DMS 273 treated with DMSO at 0.1 percent for 48 hours (cell line): ENCODE measurements at regions not wholly inside any gene's neighbourhood (a gene's known extent, or its start where the extent isn't known, plus 50 kb on each side); places are given as distances from the start of the nearest gene placed in this dataset.
"Not testable (repeated sequence)": the region's sequence is repeated elsewhere in the genome, so short reads cannot be mapped to it uniquely, and the experiment has no call there.

ENCODE experiments used
- DNase-seq: peaks from one replicate; lab custom pipeline; 2025; lab: John Stamatoyannopoulos, UW

- no peak for DNase-seq
Measured at GRCh38 chr7:41425926-41426325, 277.0 kb downstream of the INHBA start.

DNA sequence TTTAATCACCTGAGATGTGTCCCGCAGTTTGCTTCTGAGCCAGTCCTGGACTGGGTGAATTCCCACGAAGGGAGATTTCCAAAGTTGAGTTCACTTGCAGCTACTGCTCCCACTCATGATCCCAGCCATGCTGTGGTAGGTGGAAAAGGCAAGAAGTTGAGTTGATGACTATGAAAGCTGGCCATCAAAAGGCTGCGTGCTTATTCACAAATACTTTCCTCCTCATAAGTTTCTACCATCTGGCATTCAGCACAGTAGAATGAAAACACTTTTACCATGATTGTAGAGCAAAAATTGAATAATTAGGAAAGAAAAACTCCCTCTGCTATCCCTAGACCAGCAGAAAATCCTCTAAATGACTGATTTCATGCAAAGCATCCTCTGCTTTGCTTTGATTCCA is 281.8 kb downstream of the INHBA start:
- DNase-seq: no peak

- DNase-seq: no peak
Measured at GRCh38 chr7:41420421-41420820, 282.5 kb downstream of the INHBA start.

DNA sequence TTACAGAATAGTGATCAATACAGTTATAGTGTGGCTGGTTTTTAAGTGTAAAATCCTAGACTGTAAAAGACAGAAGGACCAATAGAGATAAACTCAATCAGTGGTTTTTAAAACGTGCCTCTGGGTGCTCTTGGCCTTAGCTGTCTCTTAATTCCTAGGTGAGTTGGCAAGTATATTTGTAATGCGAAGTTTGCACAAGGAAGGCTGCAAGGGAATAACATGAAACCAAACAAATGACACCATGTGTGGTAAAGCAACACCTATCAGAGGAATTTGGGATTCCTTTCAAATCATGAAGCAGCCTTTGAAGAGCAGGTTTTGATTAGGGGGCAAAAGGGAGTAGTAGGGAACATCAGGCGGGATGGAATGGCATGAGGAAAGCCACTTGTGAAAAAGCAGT is 284.6 kb downstream of the INHBA start:
- no peak for DNase-seq

GRCh38 chr7:41416208-41416595 is 286.7 kb downstream of the INHBA start:
- no peak for DNase-seq

DNA sequence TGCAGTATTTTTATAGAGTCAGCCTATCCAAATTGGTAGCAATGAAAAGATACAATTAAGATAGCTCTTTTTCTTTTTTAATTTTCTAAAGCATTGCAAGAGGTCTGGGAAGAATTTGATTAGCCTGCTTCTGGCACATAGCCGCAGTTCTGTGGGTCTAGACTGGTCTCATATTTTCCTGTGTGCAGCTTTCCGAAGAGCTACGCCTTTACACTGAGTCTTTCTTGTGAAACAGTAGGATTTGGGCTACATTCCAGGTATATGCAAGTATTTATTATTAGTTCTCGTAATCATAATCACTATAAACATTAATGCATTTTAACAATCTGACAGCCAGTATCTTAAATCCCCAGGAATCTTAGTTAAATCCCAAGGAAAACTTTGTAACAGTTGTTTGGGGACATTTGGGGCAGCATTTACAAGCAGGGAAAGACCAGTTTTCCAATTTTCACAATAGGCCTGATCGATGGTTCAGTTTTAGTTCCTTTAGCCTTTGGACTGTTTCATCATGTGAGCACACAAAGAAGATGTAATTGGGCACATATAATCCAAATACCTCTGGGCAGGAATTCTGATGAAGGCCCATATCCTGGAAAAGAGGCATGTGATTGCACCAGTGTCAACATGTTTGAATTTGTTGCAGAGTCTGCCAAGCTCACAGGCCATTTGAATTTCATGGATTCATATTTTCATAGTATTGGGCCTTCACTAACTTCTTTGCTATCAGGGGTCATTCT is 287.3 kb downstream of the INHBA start:
- DNase-seq: no peak

- DNase-seq: no peak
Measured at GRCh38 chr7:41415051-41415450, 287.8 kb downstream of the INHBA start.

DNA sequence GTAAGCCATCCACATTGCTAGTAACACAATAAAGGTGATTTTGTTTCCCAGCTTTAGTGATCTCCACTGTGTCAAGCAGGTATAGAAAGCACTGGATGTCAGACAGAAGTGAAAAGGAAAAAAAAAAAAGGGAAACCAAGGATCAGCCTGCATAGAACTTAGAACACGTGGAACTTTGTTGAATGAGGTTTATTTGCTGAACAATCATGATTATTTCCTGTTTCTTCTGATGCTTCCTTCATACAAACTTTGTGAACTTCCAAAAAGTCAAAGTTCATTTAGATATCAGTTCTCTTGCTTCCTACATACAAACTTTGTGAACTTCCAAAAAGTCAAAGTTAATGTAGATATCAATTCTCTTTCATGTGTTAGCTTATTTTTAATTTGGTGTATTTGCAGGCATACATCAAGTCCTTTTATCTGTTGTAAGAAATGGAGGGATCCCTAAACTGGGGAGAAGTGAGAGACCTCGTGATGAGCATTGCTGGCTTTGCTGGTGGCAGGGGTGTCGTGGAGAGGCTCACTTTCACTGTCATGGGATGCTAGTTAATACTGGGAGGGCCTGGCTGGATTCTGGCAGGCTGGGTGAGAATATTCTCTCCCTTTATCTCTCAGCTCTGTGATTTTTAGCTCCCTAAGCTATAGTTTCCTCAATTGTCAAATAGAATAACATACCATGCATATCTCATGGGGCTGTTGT is 298.4 kb downstream of the INHBA start:
- DNase-seq: no peak

DNA sequence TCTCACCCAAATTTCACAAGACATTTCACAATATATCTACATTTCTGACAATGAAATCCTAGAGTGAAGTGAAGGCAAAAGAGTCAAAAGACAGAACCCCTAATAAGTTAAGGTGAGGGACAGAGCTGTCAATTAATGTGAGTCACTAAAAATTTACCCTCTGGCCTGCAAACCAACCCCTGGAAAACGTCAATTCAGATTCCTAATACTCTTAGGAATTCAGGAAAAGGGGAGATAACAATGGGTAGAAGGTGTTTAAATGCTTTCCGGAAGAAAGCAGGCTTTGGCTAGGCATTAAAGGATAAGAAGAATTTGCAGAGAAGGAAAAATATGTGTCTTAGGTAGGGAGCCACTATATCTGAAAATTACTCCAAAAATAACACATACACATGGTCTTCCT is 299.6 kb downstream of the INHBA start:
- DNase-seq: no peak

DNA sequence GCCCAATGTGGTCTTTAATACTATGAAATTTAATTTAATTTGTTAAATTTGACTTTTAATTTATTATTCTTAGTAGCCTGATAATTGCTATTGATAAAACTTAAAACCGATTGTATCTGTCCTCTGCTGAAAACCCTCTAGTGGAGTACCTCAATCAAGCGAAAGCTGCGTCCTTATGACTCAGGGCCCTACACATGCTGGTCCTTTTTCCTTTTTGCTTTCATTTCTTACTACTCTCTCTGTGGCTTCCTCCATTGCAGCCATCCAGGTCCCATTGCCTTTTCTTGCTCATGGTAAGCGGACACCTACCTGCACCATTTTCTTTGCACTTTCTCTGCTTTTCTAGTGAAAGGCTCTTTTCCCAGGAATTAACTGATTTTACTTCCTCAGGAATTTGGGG is 301.1 kb downstream of the INHBA start:
- no peak for DNase-seq

DNA sequence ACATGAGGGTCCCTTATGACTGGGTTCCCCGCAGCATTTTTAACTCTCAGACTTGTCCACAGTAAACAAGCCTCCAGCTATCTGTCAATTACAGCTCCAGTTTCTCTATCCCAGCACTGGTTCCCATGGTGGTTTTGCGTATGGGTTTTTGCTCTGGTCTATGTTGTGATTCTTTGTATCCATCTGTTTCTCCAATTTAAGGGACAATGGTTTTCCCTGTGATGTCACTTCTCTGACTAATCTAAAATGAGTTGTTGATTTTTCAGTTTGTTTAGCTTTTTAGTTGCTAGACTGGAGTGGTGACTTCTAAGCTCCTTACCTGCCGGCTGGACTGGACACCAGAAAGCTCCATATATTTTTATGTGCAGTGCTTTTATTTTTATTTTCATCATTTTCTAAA is 303.7 kb downstream of the INHBA start:
- DNase-seq: no peak

- DNase-seq: no peak
Measured at GRCh38 chr7:41391818-41392217, 311.1 kb downstream of the INHBA start.

- not testable (repeated sequence) for DNase-seq
Measured at GRCh38 chr7:41388933-41389332, 314.0 kb downstream of the INHBA start.

DNA sequence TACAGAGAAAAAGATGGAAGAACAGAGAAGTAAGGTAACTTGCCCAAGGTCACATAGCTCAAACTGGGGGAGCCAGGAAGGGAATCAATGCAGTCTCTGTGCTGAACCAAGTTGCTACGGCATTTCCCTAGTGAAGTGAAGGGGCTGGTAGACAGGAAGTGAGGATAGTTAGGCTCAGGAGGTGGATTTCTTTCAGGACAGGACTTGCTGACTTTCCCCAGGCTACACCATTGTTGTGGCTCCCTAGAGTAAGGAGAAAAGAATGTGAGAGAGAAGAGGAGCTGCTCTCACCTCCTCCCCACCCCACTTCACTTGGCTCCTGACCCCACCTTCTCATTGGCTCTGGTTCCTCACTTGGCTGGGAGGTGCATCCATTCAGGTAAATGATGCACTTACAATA is 316.9 kb downstream of the INHBA start:
- no peak for DNase-seq

GRCh38 chr7:41384418-41384817 is 318.5 kb downstream of the INHBA start:
- no peak for DNase-seq

DNA sequence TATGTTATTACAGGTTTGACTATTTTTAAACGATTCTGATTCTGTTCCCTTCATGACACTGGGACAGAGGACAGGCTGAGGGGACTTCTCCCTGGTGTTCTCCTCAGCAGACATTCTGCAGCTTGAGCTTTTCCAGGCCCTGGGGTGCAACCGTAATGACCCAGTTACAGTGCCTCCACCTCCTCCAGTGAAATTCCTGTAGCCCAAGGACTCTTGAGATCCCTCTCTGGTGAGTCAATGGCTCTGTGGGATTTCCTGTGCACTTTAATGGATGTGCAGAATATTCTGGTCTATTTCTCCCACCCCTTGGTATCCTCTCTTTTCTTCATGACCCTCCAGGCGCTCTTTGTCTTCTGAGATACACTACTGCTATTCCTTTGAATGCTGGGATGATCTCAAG is 319.3 kb downstream of the INHBA start:
- no peak for DNase-seq

DNA sequence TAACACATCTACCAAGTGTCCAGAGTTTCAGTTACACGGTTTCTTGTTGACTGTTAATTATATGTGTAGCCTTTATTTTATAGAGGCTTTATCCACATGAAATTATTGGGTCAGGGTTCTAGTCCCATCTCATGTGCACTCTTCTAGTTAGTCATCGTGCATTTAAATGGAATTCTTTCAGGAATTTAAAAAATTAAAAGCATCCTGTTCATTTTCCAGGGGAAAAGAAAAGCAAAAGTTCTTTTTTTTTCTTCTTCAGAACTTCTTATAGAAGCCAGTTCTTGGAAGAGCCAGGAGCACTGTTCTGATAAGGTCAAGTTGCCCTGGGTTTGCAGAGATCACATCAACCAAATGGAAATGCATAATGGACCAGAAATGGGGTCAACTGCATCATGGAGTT is 324.7 kb downstream of the INHBA start:
- DNase-seq: no peak

- no peak for DNase-seq
Measured at GRCh38 chr7:41375582-41375981, 327.3 kb downstream of the INHBA start.

DNA sequence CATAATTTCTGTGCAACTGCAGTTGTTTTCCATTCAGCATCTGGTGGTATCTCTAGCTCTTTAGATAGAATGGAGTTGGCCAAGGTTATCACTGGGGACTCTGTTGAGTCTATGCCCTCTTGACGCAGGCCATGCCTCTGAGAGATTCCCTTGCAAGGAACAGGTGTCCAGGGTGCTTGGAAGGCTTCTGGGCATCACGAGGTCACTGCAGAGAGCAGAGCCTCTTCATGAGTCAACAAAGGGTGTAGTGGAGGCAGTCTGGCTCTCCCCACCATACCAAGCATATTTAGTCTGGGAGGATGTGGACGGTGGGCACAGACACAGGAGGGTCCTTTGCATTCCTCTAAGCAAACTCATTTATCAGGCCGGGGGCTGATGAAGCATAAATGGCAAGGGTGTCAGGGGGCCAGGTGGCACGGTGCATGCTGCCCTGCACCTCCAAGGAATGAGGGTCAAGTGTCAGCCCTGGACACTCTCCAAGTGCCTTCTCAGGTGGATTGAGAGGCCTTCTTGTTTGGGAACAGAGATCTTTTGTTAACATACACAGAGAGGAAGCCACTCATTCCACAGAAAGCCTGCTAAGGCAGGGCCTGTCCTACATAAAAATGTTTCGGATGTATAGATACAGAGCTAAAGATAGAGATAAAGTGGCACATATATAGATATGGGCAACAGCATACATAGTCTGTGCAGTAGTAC is 328.6 kb downstream of the INHBA start:
- DNase-seq: no peak

- no peak for DNase-seq
Measured at GRCh38 chr7:41367967-41368882, 334.7 kb downstream of the INHBA start.

GRCh38 chr7:41351091-41351490 is 351.8 kb downstream of the INHBA start:
- DNase-seq: no peak

GRCh38 chr7:41346878-41347277 is 356.0 kb downstream of the INHBA start:
- no peak for DNase-seq
